Ovary (tissue), 3 donors: ENCODE measurements at regions not wholly inside any gene's neighbourhood (a gene's known extent, or its start where the extent isn't known, plus 50 kb on each side); places are given as distances from the start of the nearest gene placed in this dataset.

Source experiments
- CTCF ChIP-seq, 3 donors: fragments of 450-650 bp in 2 of 3; fragments of 200-600 bp in 1 of 3; IDR thresholded peaks; one replicate each; pipeline versions ENCODE4 v1.5.1 to v1.8.0; 2016 to 2022; ENCODE audit warnings: antibody characterized with exemption in 3 of 3, mild to moderate bottlenecking in 1 of 3
- EP300 ChIP-seq: sonication (generic); formaldehyde crosslinking; IDR thresholded peaks from one replicate; pipeline ENCODE4 v1.6.1; 2017; ENCODE audit warnings: antibody characterized with exemption
- POLR2A ChIP-seq: fragments of 450-650 bp; IDR thresholded peaks from one replicate; pipeline ENCODE4 v1.6.1; 2017; ENCODE audit warnings: antibody characterized with exemption, mild to moderate bottlenecking, moderate library complexity
- donor health status: DM: no; HTN: no; CAD: no.

- no peak for TF ChIP-seq CTCF (IDR thresholded peaks at IDR 0.05)
- TF ChIP-seq EP300, result no peak
- TF ChIP-seq POLR2A, result no peak
Observed at GRCh38 chr3:194034346-194035336, 101.3 kb upstream of the HES1 start.
